MM.1S (cell line): ENCODE measurements at regions not wholly inside any gene's neighbourhood (a gene's known extent, or its start where the extent isn't known, plus 50 kb on each side); places are given as distances from the start of the nearest gene placed in this dataset.

ENCODE experiments used
- DNase-seq: peaks from one replicate; pipeline ENCODE4 v3.0.0-alpha.2; 2015
- H2AFZ ChIP-seq: fragments of 300-600 bp; sonication (generic); 2 replicates; pipeline ENCODE4 v1.6.0; 2016; ENCODE audit warnings: antibody characterized with exemption, low read length
- H3F3A ChIP-seq: fragments of 300-600 bp; sonication (generic); 2 replicates; pipeline ENCODE4 v1.6.1; 2016; ENCODE audit warnings: mild to moderate bottlenecking, antibody characterized with exemption, low read length, moderate library complexity, mixed read lengths; ENCODE audit not compliant: insufficient read depth
- H3K27ac ChIP-seq: fragments of 300-600 bp; sonication (generic); 2 replicates; pipeline ENCODE4 v1.5.1; 2016; ENCODE audit warnings: mild to moderate bottlenecking, low read length
- H3K27me3 ChIP-seq: fragments of 300-600 bp; sonication (generic); replicated peaks from 2 replicates; pipeline ENCODE4 v1.6.0; 2016; ENCODE audit warnings: low read length; ENCODE audit not compliant: insufficient read depth
- H3K36me3 ChIP-seq: fragments of 300-600 bp; sonication (generic); replicated peaks from 2 replicates; pipeline ENCODE4 v1.6.1; 2016; ENCODE audit warnings: mild to moderate bottlenecking, low read length, mixed read lengths; ENCODE audit not compliant: insufficient read depth
- H3K4me1 ChIP-seq: fragments of 300-600 bp; sonication (generic); 2 replicates; pipeline ENCODE4 v1.6.1; 2016; ENCODE audit warnings: low read length, mixed read lengths
- H3K4me2 ChIP-seq: fragments of 300-600 bp; sonication (generic); 2 replicates; pipeline ENCODE4 v1.6.0; 2016; ENCODE audit warnings: low read depth, low read length
- H3K4me3 ChIP-seq: fragments of 300-600 bp; sonication (generic); 2 replicates; pipeline ENCODE4 v1.5.1; 2016; ENCODE audit warnings: low read length, mixed read lengths
- H3K79me2 ChIP-seq: fragments of 300-600 bp; sonication (generic); 2 replicates; pipeline ENCODE4 v1.6.1; 2016; ENCODE audit warnings: mixed run types, low read length, mixed read lengths
- H3K9ac ChIP-seq: fragments of 300-600 bp; sonication (generic); 2 replicates; pipeline ENCODE4 v1.6.1; 2016; ENCODE audit warnings: low read length, mixed read lengths
- H3K9me2 ChIP-seq: fragments of 300-600 bp; sonication (generic); replicated peaks from 2 replicates; pipeline ENCODE4 v1.6.1; 2016; ENCODE audit warnings: mild to moderate bottlenecking, low read length, mixed read lengths; ENCODE audit not compliant: insufficient read depth
- H3K9me3 ChIP-seq: fragments of 300-600 bp; sonication (generic); replicated peaks from 2 replicates; pipeline ENCODE4 v1.6.1; 2016; ENCODE audit warnings: mild to moderate bottlenecking, low read length, mixed read lengths; ENCODE audit not compliant: insufficient read depth
- H4K20me1 ChIP-seq: fragments of 300-600 bp; sonication (generic); 2 replicates; pipeline ENCODE4 v1.6.1; 2016; ENCODE audit warnings: mild to moderate bottlenecking, low read length, moderate library complexity, mixed read lengths; ENCODE audit not compliant: insufficient read depth
- CTCF ChIP-seq: fragments of 300-600 bp; sonication (generic); IDR thresholded peaks from 2 replicates; pipeline ENCODE4 v1.5.1; 2016; ENCODE audit warnings: antibody characterized with exemption, low read length, mixed read lengths
- EZH2 ChIP-seq: fragments of 300-600 bp; sonication (generic); optimal IDR thresholded peaks from 2 replicates; pipeline ENCODE3; 2017; ENCODE audit warnings: low read depth, mild to moderate bottlenecking, antibody characterized with exemption, low read length, mixed read lengths
- EZH2phosphoT487 ChIP-seq: fragments of 300-600 bp; sonication (generic); IDR thresholded peaks from 2 replicates; pipeline ENCODE4 v1.6.1; 2018; ENCODE audit warnings: antibody characterized with exemption, low read length

GRCh38 chrX:109859651-109860050 lies 126.6 kb upstream of the ACSL4 start:
- Histone ChIP-seq H4K20me1 (no peaks in the 10 kb centered on the region), H3K36me3 (no peaks in the 10 kb centered on the region), H3K9ac (no peak overlapping the region), H3K79me2 (no peaks in the 10 kb centered on the region), H3K27ac (no peak overlapping the region), H2AFZ (no peak overlapping the region), H3K9me2 (no peaks in the 10 kb centered on the region), H3K4me3 (no peak overlapping the region), H3F3A (no peaks in the 10 kb centered on the region), H3K9me3 (no peaks in the 10 kb centered on the region), H3K27me3 (no peaks in the 10 kb centered on the region), H3K4me2 (no peak overlapping the region), H3K4me1 (no peaks in the 10 kb centered on the region)
- DNase-seq: no peak
- TF ChIP-seq EZH2phosphoT487 (no peak), EZH2 (no peak), CTCF (no peak)

- H3K4me3 ChIP-seq: no peak overlapping the region
- DNase-seq: no peak
- H3K4me1 ChIP-seq: no peaks in the 10 kb centered on the region
- no peaks in the 10 kb centered on the region for H3K9me2 ChIP-seq
- TF ChIP-seq EZH2phosphoT487 (no peak), CTCF (no peak)
- H2AFZ ChIP-seq: no peak overlapping the region
- no peaks in the 10 kb centered on the region for H3F3A ChIP-seq
- no peak overlapping the region for H3K9ac ChIP-seq
- H3K27ac ChIP-seq: no peak overlapping the region
- no peaks in the 10 kb centered on the region for H3K9me3 ChIP-seq
- no peaks in the 10 kb centered on the region for H3K36me3 ChIP-seq
- H3K4me2 ChIP-seq: no peak overlapping the region
- no peaks in the 10 kb centered on the region for H3K79me2 ChIP-seq
- H3K27me3 ChIP-seq: no peaks in the 10 kb centered on the region
- H4K20me1 ChIP-seq: no peaks in the 10 kb centered on the region
Measured at GRCh38 chrX:109862433-109862832, 129.4 kb upstream of the ACSL4 start.

GRCh38 chrX:109863811-109864210 lies 130.8 kb upstream of the ACSL4 start:
- H3K36me3 ChIP-seq: no peaks in the 10 kb centered on the region
- no peaks in the 10 kb centered on the region for H3K27me3 ChIP-seq
- no peak overlapping the region for H3K9ac ChIP-seq
- DNase-seq: no peak
- no peaks in the 10 kb centered on the region for H3K9me2 ChIP-seq
- H3K4me3 ChIP-seq: no peak overlapping the region
- no peaks in the 10 kb centered on the region for H3F3A ChIP-seq
- no peak overlapping the region for H3K4me2 ChIP-seq
- no peak for TF ChIP-seq EZH2phosphoT487
- no peaks in the 10 kb centered on the region for H3K79me2 ChIP-seq
- H3K27ac ChIP-seq: no peak overlapping the region
- H3K4me1 ChIP-seq: no peaks in the 10 kb centered on the region
- no peaks in the 10 kb centered on the region for H4K20me1 ChIP-seq
- H3K9me3 ChIP-seq: no peaks in the 10 kb centered on the region
- no peak overlapping the region for H2AFZ ChIP-seq

- Histone ChIP-seq H4K20me1 (no peaks in the 10 kb centered on the region), H3K36me3 (no peaks in the 10 kb centered on the region), H3K27me3 (no peaks in the 10 kb centered on the region), H2AFZ (no peak overlapping the region), H3K9me3 (no peaks in the 10 kb centered on the region), H3K79me2 (no peaks in the 10 kb centered on the region), H3K4me2 (no peak overlapping the region), H3K9ac (no peak overlapping the region), H3F3A (no peaks in the 10 kb centered on the region), H3K4me3 (no peak overlapping the region), H3K4me1 (no peaks in the 10 kb centered on the region), H3K27ac (no peak overlapping the region), H3K9me2 (no peaks in the 10 kb centered on the region)
- no peak for TF ChIP-seq EZH2
- no peak for TF ChIP-seq EZH2phosphoT487
- TF ChIP-seq CTCF: no peak
- no peak for DNase-seq
Measured at GRCh38 chrX:109871121-109871888, 131.6 kb upstream of the TMEM164 start.
